AG04449 (cell line): ENCODE measurements at regions not wholly inside any gene's neighbourhood (a gene's known extent, or its start where the extent isn't known, plus 50 kb on each side); places are given as distances from the start of the nearest gene placed in this dataset.

ENCODE experiments used
- CTCF ChIA-PET: fragments of 350-600 bp; formaldehyde crosslinking; extraction: SDS; loops from one replicate; lab custom pipeline; 2021; ENCODE audit warnings: antibody characterized with exemption; lab: Yijun Ruan, JAX
- POLR2A ChIA-PET: fragments of 400-600, 350-600 bp; formaldehyde crosslinking; extraction: SDS; loops from one replicate; lab custom pipeline; 2020; ENCODE audit warnings: antibody characterized with exemption, inconsistent platforms; lab: Yijun Ruan, JAX
- DNase-seq: peaks from one replicate; pipeline ENCODE4 v3.0.0-alpha.2; 2010; ENCODE audit warnings: low read depth, low spot score
- H3K4me3 ChIP-seq: 2 replicates; pipeline ENCODE4 v1.5.1; 2011; ENCODE audit warnings: low read depth, mild to moderate bottlenecking, control low read depth, low read length
- CTCF ChIP-seq: IDR thresholded peaks from one replicate; pipeline ENCODE4 v1.5.1; 2011; ENCODE audit warnings: mild to moderate bottlenecking, moderate library complexity, low read length, control low read depth, inconsistent platforms; ENCODE audit not compliant: insufficient read depth; ENCODE audit errors: missing control alignments

DNA sequence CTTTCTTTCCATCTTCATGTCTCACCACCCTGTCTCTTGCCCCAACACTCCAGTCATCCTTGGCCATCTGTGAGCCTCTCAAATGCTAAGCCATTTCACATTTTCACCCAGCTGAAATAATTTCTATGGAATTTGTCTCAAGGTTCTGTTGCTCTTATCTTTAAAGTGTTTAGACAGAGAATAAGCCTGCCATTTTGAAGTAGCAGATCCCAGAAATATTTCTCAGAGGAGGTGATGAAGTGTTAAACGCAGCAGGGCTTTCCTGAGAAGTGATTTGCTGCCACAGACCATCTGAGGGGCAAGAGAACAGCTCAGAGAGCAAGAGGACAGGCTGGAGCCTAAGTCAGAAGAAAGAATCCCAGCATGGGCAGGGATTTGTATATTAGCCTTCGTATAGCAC, 71.6 kb upstream of the CLMN start:
- POLR2A ChIA-PET: no interaction called here
- no peak overlapping the region for H3K4me3 ChIP-seq
- DNase-seq: no peak
- CTCF ChIA-PET: no interaction called here
- no peak for TF ChIP-seq CTCF

- DNase-seq: no peak
- H3K4me3 ChIP-seq: no peak overlapping the region
- TF ChIP-seq CTCF: no peak
- ChIA-PET CTCF (no interaction called here), POLR2A (no interaction called here)
Observed at GRCh38 chr14:95389471-95390011, 69.8 kb upstream of the CLMN start.

GRCh38 chr14:95388699-95389098, 69.0 kb upstream of the CLMN start:
- H3K4me3 ChIP-seq: no peak overlapping the region
- CTCF ChIA-PET: interaction anchor here (0.7 kb wide), 1 partner anchor 27 kb away, joined by 3 read pairs; no protein-coding TSS in a partner anchor
- no peak for TF ChIP-seq CTCF

GRCh38 chr14:95387826-95388445, 68.2 kb upstream of the CLMN start:
- no peak for TF ChIP-seq CTCF
- no peak for DNase-seq
- H3K4me3 ChIP-seq: no peak overlapping the region
- ChIA-PET CTCF (interaction anchor here (0.7 kb wide), 1 partner anchor 26 kb away, joined by 3 read pairs; no protein-coding TSS in a partner anchor), POLR2A (no interaction called here)

More at GRCh38 chr14:95388699-95389098, 69.0 kb upstream of the CLMN start:
- POLR2A ChIA-PET: no interaction called here
- DNase-seq: no peak

GRCh38 chr14:95386536-95387095, 66.9 kb upstream of the CLMN start:
- ChIA-PET POLR2A (no interaction called here), CTCF (no interaction called here)
- DNase-seq: no peak
- no peak overlapping the region for H3K4me3 ChIP-seq
- no peak for TF ChIP-seq CTCF

GRCh38 chr14:95385701-95386100, 66.0 kb upstream of the CLMN start:
- POLR2A ChIA-PET: no interaction called here
- TF ChIP-seq CTCF: no peak
- no peak for DNase-seq
- CTCF ChIA-PET: no interaction called here
- H3K4me3 ChIP-seq: no peak overlapping the region
